Fibroblast of lung (primary cell): ENCODE measurements at regions not wholly inside any gene's neighbourhood (a gene's known extent, or its start where the extent isn't known, plus 50 kb on each side); places are given as distances from the start of the nearest gene placed in this dataset.

Source experiments
- DNase-seq, 2 donors: peaks; one replicate each; pipeline versions ENCODE4 v3.0.0 to v3.0.0-alpha.2; 2010; ENCODE audit warnings: low read depth in 2 of 2
- H2AFZ ChIP-seq: 2 replicates; pipeline ENCODE4 v1.5.1; 2012; ENCODE audit warnings: low read length, control low read depth, inconsistent platforms
- H3K27ac ChIP-seq: 2 replicates; pipeline ENCODE4 v1.5.1; 2011; ENCODE audit warnings: low read length, control low read depth; ENCODE audit not compliant: insufficient read depth
- H3K27me3 ChIP-seq: 2 replicates; pipeline ENCODE4 v1.5.1; 2011; ENCODE audit warnings: mild to moderate bottlenecking, low read length; ENCODE audit not compliant: control insufficient read depth, insufficient read depth
- H3K36me3 ChIP-seq: 2 replicates; pipeline ENCODE4 v1.5.1; 2011; ENCODE audit warnings: low read length; ENCODE audit not compliant: control insufficient read depth, insufficient read depth
- H3K4me1 ChIP-seq: 2 replicates; pipeline ENCODE4 v1.5.1; 2011; ENCODE audit warnings: low read length; ENCODE audit not compliant: control insufficient read depth, insufficient read depth; ENCODE audit errors: extremely low read depth
- H3K4me2 ChIP-seq: 2 replicates; pipeline ENCODE4 v1.5.1; 2011; ENCODE audit warnings: low read length, control low read depth; ENCODE audit not compliant: insufficient read depth; ENCODE audit errors: extremely low read depth
- H3K4me3 ChIP-seq, 4 experiments: fragments of 200-600 bp in 1 of 4; sonication (generic) in 1 of 4; replicated peaks in 1 of 4; 2 replicates each; pipeline ENCODE4 v1.5.1; 2011 to 2016; ENCODE audit warnings: low read length in 4 of 4, low read depth in 3 of 4, mild to moderate bottlenecking in 3 of 4, control low read depth in 2 of 4, inconsistent platforms in 1 of 4, mixed read lengths in 1 of 4; ENCODE audit not compliant: insufficient read depth in 1 of 4; ENCODE audit errors: control extremely low read depth in 1 of 4
- H3K79me2 ChIP-seq: 2 replicates; pipeline ENCODE4 v1.5.1; 2012; ENCODE audit warnings: mild to moderate bottlenecking, low read length, inconsistent platforms; ENCODE audit not compliant: control insufficient read depth, insufficient read depth
- H3K9ac ChIP-seq: 2 replicates; pipeline ENCODE4 v1.5.1; 2011; ENCODE audit warnings: mild to moderate bottlenecking, low read length, control low read depth; ENCODE audit not compliant: insufficient read depth
- H3K9me3 ChIP-seq: 2 replicates; pipeline ENCODE4 v1.5.1; 2012; ENCODE audit warnings: low read depth, low read length; ENCODE audit not compliant: control insufficient read depth, insufficient read depth
- H4K20me1 ChIP-seq: 2 replicates; pipeline ENCODE4 v1.5.1; 2011; ENCODE audit warnings: low read length; ENCODE audit not compliant: control insufficient read depth, insufficient read depth; ENCODE audit errors: extremely low read depth
- CTCF ChIP-seq, 2 donors: IDR thresholded peaks in 1 of 2; conservative IDR thresholded peaks in 1 of 2; 1 replicate in 1 of 2; 2 replicates in 1 of 2; pipeline ENCODE4 v1.5.1; 2011 to 2012; ENCODE audit warnings: low read length in 2 of 2, control low read depth in 1 of 2, inconsistent platforms in 1 of 2, low read depth in 1 of 2, mild to moderate bottlenecking in 1 of 2
- EZH2 ChIP-seq: IDR thresholded peaks from 2 replicates; pipeline ENCODE4 v1.5.1; 2012; ENCODE audit warnings: low read length, control low read depth, mild to moderate bottlenecking; ENCODE audit errors: missing control alignments

GRCh38 chr9:88049677-88050307 is 75.5 kb upstream of the CDK20 start:
- no peaks in the 10 kb centered on the region for H3K36me3 ChIP-seq
- no peak for TF ChIP-seq EZH2
- no peak for TF ChIP-seq CTCF (conservative IDR thresholded peaks at IDR 0.05 in 1 of 2, IDR thresholded peaks at IDR 0.05 in 1 of 2; ENCODE audit: low read depth in 1 of 2, low read length in 2 of 2)

GRCh38 chr9:88046542-88046941 is 72.2 kb upstream of the CDK20 start:
- H3K4me1 ChIP-seq = no peaks in the 10 kb centered on the region
- H3K4me3 ChIP-seq = no peak overlapping the region
- H4K20me1 ChIP-seq = no peaks in the 10 kb centered on the region
- no peak overlapping the region for H2AFZ ChIP-seq
- no peak overlapping the region for H3K27ac ChIP-seq
- H3K36me3 ChIP-seq = no peaks in the 10 kb centered on the region
- H3K9ac ChIP-seq = no peak overlapping the region
- no peaks in the 10 kb centered on the region for H3K27me3 ChIP-seq
- H3K9me3 ChIP-seq = no peaks in the 10 kb centered on the region
- H3K4me2 ChIP-seq = no peak overlapping the region
- DNase-seq = no peak
- TF ChIP-seq EZH2 (no peak), CTCF (conservative IDR thresholded peaks at IDR 0.05 in 1 of 2, IDR thresholded peaks at IDR 0.05 in 1 of 2; ENCODE audit: low read depth in 1 of 2, low read length in 2 of 2) (no peak)
- no peaks in the 10 kb centered on the region for H3K79me2 ChIP-seq

More at GRCh38 chr9:88049677-88050307, 75.5 kb upstream of the CDK20 start:
- Histone ChIP-seq H3K27me3 (no peaks in the 10 kb centered on the region), H4K20me1 (no peaks in the 10 kb centered on the region), H3K79me2 (no peaks in the 10 kb centered on the region), H3K4me3 (no peak overlapping the region), H3K9me3 (no peaks in the 10 kb centered on the region), H3K4me2 (no peak overlapping the region), H2AFZ (no peak overlapping the region), H3K27ac (no peak overlapping the region), H3K9ac (no peak overlapping the region), H3K4me1 (no peaks in the 10 kb centered on the region)
- no peak for DNase-seq

GRCh38 chr9:88045686-88046085 is 71.4 kb upstream of the CDK20 start:
- no peaks in the 10 kb centered on the region for H3K9me3 ChIP-seq
- no peak overlapping the region for H3K9ac ChIP-seq
- no peaks in the 10 kb centered on the region for H3K79me2 ChIP-seq
- no peak overlapping the region for H3K4me3 ChIP-seq
- DNase-seq = no peak
- no peaks in the 10 kb centered on the region for H3K36me3 ChIP-seq
- no peak overlapping the region for H3K27ac ChIP-seq
- no peaks in the 10 kb centered on the region for H3K4me1 ChIP-seq
- H3K27me3 ChIP-seq = no peaks in the 10 kb centered on the region
- TF ChIP-seq EZH2 (no peak), CTCF (conservative IDR thresholded peaks at IDR 0.05 in 1 of 2, IDR thresholded peaks at IDR 0.05 in 1 of 2; ENCODE audit: low read depth in 1 of 2, low read length in 2 of 2) (no peak)
- no peaks in the 10 kb centered on the region for H4K20me1 ChIP-seq
- H2AFZ ChIP-seq = no peak overlapping the region
- H3K4me2 ChIP-seq = no peak overlapping the region
